ENCODE measurements at regions not wholly inside any gene's neighbourhood (a gene's known extent, or its start where the extent isn't known, plus 50 kb on each side); places are given as distances from the start of the nearest gene placed in this dataset.

- H3K4me1 Mint-ChIP-seq: peaks cover 0 to 7% of the 10 kb centered on the region in 2 experiments; a peak in 2 of 4 replicates
- Histone ChIP-seq H3K27ac (ENCODE audit: insufficient read length, low read depth, low read length) (no peak overlapping the region), H3K27me3 (ENCODE audit: insufficient read depth, low read length) (no peaks in the 10 kb centered on the region), H2AFZ (ENCODE audit: low read length) (no peak overlapping the region), H3K4me1 (ENCODE audit: insufficient read depth, low read length) (peaks cover 2% of the 10 kb centered on the region; the same call in 1 of the 2 replicates), H3K56ac (ENCODE audit: insufficient read length, low read depth, low read length) (no peak overlapping the region), H4K8ac (replicated peaks; ENCODE audit: insufficient read length, low read depth, low read length) (no peak overlapping the region), H3K4ac (ENCODE audit: low read depth, low read length) (no peak overlapping the region), H4K5ac (ENCODE audit: insufficient read length, low read depth, low read length) (no peak overlapping the region), H2BK20ac (ENCODE audit: low read depth, low read length, poor library complexity, severe bottlenecking) (no peak overlapping the region), H3K14ac (ENCODE audit: insufficient read depth, low read length) (no peak overlapping the region), H3K23ac (ENCODE audit: insufficient read length, low read depth, low read length) (no peak overlapping the region), H2BK15ac (ENCODE audit: low read depth, low read length) (no peak overlapping the region), H3K79me2 (ENCODE audit: insufficient read depth, low read length) (no peaks in the 10 kb centered on the region), H3T11ph (ENCODE audit: low read length) (no peak overlapping the region), H3K79me1 (ENCODE audit: insufficient read depth, low read depth, low read length, poor library complexity, severe bottlenecking) (no peaks in the 10 kb centered on the region), H3K9me3 (ENCODE audit: control insufficient read depth, low read depth, low read length) (no peaks in the 10 kb centered on the region), H3K18ac (ENCODE audit: insufficient read length, low read depth, low read length) (no peak overlapping the region), H2AK5ac (ENCODE audit: insufficient read length, low read length) (no peak overlapping the region), H2BK12ac (ENCODE audit: insufficient read length, low read depth, low read length) (no peak overlapping the region), H4K20me1 (ENCODE audit: control insufficient read depth, insufficient read depth, insufficient read length) (no peaks in the 10 kb centered on the region), H2BK120ac (ENCODE audit: low read depth, low read length, poor library complexity, severe bottlenecking) (no peak overlapping the region), H3K4me2 (ENCODE audit: insufficient read depth, insufficient read length, low read length) (no peak overlapping the region), H3K9ac (ENCODE audit: extremely low read depth, insufficient read length, low read length) (no peak overlapping the region), H2BK5ac (ENCODE audit: insufficient read length, low read length) (no peak overlapping the region), H4K91ac (ENCODE audit: insufficient read length, low read depth, low read length) (no peak overlapping the region), H3K23me2 (ENCODE audit: insufficient read length, low read depth, low read length, poor library complexity, severe bottlenecking) (no peaks in the 10 kb centered on the region)
- H3K27ac Mint-ChIP-seq: no peak overlapping the region
- no peak for TF ChIP-seq CTCF (conservative IDR thresholded peaks at IDR 0.05)
- H3K4me3 Mint-ChIP-seq: no peak overlapping the region
- no peaks in the 10 kb centered on the region; a peak in 1 of 5 replicates for H3K9me3 Mint-ChIP-seq
- H3K27me3 Mint-ChIP-seq (ENCODE audit: low read depth): no peaks in the 10 kb centered on the region
- no peaks in the 10 kb centered on the region; a peak in 1 of 7 replicates for H3K36me3 Mint-ChIP-seq (ENCODE audit: insufficient read depth in 1 of 3, low read depth in 3 of 3)
- WGBS (ENCODE audit: extremely low coverage, insufficient read length, low lambda C conversion rate): no CpG with 5 or more reads among the region's 6 CpGs
- DNase-seq: no peak
Measured at GRCh38 chr9:119802621-119803020, 433.4 kb upstream of the BRINP1 start.

Data from H9 (cell line).